Activated naive CD8-positive, alpha-beta T cell treated with anti-CD3 and anti-CD28 coated beads, Interleukin-2, amount 10 ng/mL, durations not matched to agents 7 days and 5 days (primary cell): ENCODE measurements at regions not wholly inside any gene's neighbourhood (a gene's known extent, or its start where the extent isn't known, plus 50 kb on each side); places are given as distances from the start of the nearest gene placed in this dataset.

Experiments used
- ATAC-seq: fragments of 150-1000 bp; cut with Tn5 transposase; one replicate; pipeline ENCODE4 v1.10.0; 2021; ENCODE audit warnings: low read depth, moderate library complexity
- POLR2A ChIA-PET: fragments of 350-600 bp; sonication (Branson Sonifier 250); formaldehyde crosslinking; loops from one replicate; lab custom pipeline; 2021; ENCODE audit warnings: antibody characterized with exemption; lab: Charles Lee
- DNase-seq: peaks from one replicate; pipeline ENCODE4 v3.0.0; 2021
- H3K27ac Mint-ChIP-seq: one replicate; pipeline ENCODE4 v1.8.0; 2022; ENCODE audit warnings: mild to moderate bottlenecking, mixed read lengths
- H3K27me3 Mint-ChIP-seq: one replicate; pipeline ENCODE4 v1.8.0; 2022; ENCODE audit warnings: mild to moderate bottlenecking, moderate library complexity, mixed read lengths
- H3K36me3 Mint-ChIP-seq: one replicate; pipeline ENCODE4 v1.8.0; 2021; ENCODE audit warnings: mild to moderate bottlenecking, mixed read lengths
- H3K4me1 Mint-ChIP-seq: one replicate; pipeline ENCODE4 v1.8.0; 2021; ENCODE audit warnings: mixed read lengths
- H3K4me3 Mint-ChIP-seq: one replicate; pipeline ENCODE4 v1.8.0; 2022; ENCODE audit warnings: mild to moderate bottlenecking, moderate library complexity, mixed read lengths
- H3K9me3 Mint-ChIP-seq: one replicate; pipeline ENCODE4 v1.8.0; 2021; ENCODE audit warnings: mixed read lengths

- Mint-ChIP-seq H3K36me3 (no peaks in the 10 kb centered on the region), H3K27me3 (peaks cover 2% of the 10 kb centered on the region), H3K4me1 (no peaks in the 10 kb centered on the region), H3K4me3 (no peak overlapping the region), H3K27ac (no peak overlapping the region), H3K9me3 (no peaks in the 10 kb centered on the region)
- ATAC-seq (no peak), DNase-seq (no peak)
- POLR2A ChIA-PET: no interaction called here
These were observed 150.1 kb downstream of the SLC7A11 start for GRCh38 chr4:138092060-138092459.

- H3K36me3 Mint-ChIP-seq: no peaks in the 10 kb centered on the region
- POLR2A ChIA-PET: no interaction called here
- H3K9me3 Mint-ChIP-seq: no peaks in the 10 kb centered on the region
- peaks cover 2% of the 10 kb centered on the region for H3K27me3 Mint-ChIP-seq
- H3K4me1 Mint-ChIP-seq: no peaks in the 10 kb centered on the region
- H3K27ac Mint-ChIP-seq: no peak overlapping the region
- DNase-seq: no peak
- ATAC-seq: no peak
- no peak overlapping the region for H3K4me3 Mint-ChIP-seq
These were observed 151.1 kb downstream of the SLC7A11 start for GRCh38 chr4:138090918-138091676.

GRCh38 chr4:138090150-138090917 is 151.8 kb downstream of the SLC7A11 start:
- H3K4me3 Mint-ChIP-seq: no peak overlapping the region
- no peaks in the 10 kb centered on the region for H3K9me3 Mint-ChIP-seq
- peaks cover 2% of the 10 kb centered on the region for H3K27me3 Mint-ChIP-seq
- DNase-seq: no peak
- ATAC-seq: no peak
- POLR2A ChIA-PET: no interaction called here
- H3K36me3 Mint-ChIP-seq: no peaks in the 10 kb centered on the region
- no peaks in the 10 kb centered on the region for H3K4me1 Mint-ChIP-seq
- no peak overlapping the region for H3K27ac Mint-ChIP-seq

- no peaks in the 10 kb centered on the region for H3K36me3 Mint-ChIP-seq
- ATAC-seq: no peak
- H3K27ac Mint-ChIP-seq: no peak overlapping the region
- no peaks in the 10 kb centered on the region for H3K4me1 Mint-ChIP-seq
- H3K9me3 Mint-ChIP-seq: no peaks in the 10 kb centered on the region
- POLR2A ChIA-PET: no interaction called here
- H3K4me3 Mint-ChIP-seq: no peak overlapping the region
- DNase-seq: no peak
- peaks cover 4% of the 10 kb centered on the region for H3K27me3 Mint-ChIP-seq
These were observed 153.5 kb downstream of the SLC7A11 start for GRCh38 chr4:138088449-138089208.

- ATAC-seq (no peak), DNase-seq (no peak)
- Mint-ChIP-seq H3K4me3 (no peak overlapping the region), H3K27me3 (peaks cover 2% of the 10 kb centered on the region), H3K9me3 (no peaks in the 10 kb centered on the region), H3K27ac (no peak overlapping the region), H3K4me1 (no peaks in the 10 kb centered on the region), H3K36me3 (no peaks in the 10 kb centered on the region)
- POLR2A ChIA-PET: no interaction called here
These were observed 155.0 kb downstream of the SLC7A11 start for GRCh38 chr4:138087066-138087719.

GRCh38 chr4:138086611-138087041 is 155.5 kb downstream of the SLC7A11 start:
- peaks cover 2% of the 10 kb centered on the region for H3K27me3 Mint-ChIP-seq

GRCh38 chr4:138085736-138086305 is 156.3 kb downstream of the SLC7A11 start:
- POLR2A ChIA-PET: no interaction called here
- DNase-seq: no peak
- no peaks in the 10 kb centered on the region for H3K4me1 Mint-ChIP-seq
- ATAC-seq: no peak
- H3K4me3 Mint-ChIP-seq: no peak overlapping the region
- no peak overlapping the region for H3K27ac Mint-ChIP-seq
- no peaks in the 10 kb centered on the region for H3K9me3 Mint-ChIP-seq
- H3K36me3 Mint-ChIP-seq: no peaks in the 10 kb centered on the region
- H3K27me3 Mint-ChIP-seq: peaks cover 2% of the 10 kb centered on the region

More at GRCh38 chr4:138086611-138087041, 155.5 kb downstream of the SLC7A11 start:
- POLR2A ChIA-PET: no interaction called here
- DNase-seq: no peak
- H3K9me3 Mint-ChIP-seq: no peaks in the 10 kb centered on the region
- H3K27ac Mint-ChIP-seq: no peak overlapping the region
- H3K4me3 Mint-ChIP-seq: no peak overlapping the region
- no peak for ATAC-seq
- no peaks in the 10 kb centered on the region for H3K4me1 Mint-ChIP-seq
- H3K36me3 Mint-ChIP-seq: no peaks in the 10 kb centered on the region

- Mint-ChIP-seq H3K4me1 (no peaks in the 10 kb centered on the region), H3K36me3 (no peaks in the 10 kb centered on the region), H3K4me3 (no peak overlapping the region), H3K9me3 (no peaks in the 10 kb centered on the region), H3K27me3 (no peaks in the 10 kb centered on the region), H3K27ac (no peak overlapping the region)
- ATAC-seq (no peak), DNase-seq (no peak)
- POLR2A ChIA-PET: no interaction called here
These were observed 163.2 kb downstream of the SLC7A11 start for GRCh38 chr4:138078751-138079520.

GRCh38 chr4:138078253-138078652 is 163.9 kb downstream of the SLC7A11 start:
- Mint-ChIP-seq H3K27ac (no peak overlapping the region), H3K4me1 (no peaks in the 10 kb centered on the region), H3K9me3 (no peaks in the 10 kb centered on the region), H3K27me3 (no peaks in the 10 kb centered on the region), H3K36me3 (no peaks in the 10 kb centered on the region), H3K4me3 (no peak overlapping the region)
- DNase-seq (no peak), ATAC-seq (no peak)
- POLR2A ChIA-PET: no interaction called here

- Mint-ChIP-seq H3K4me3 (no peak overlapping the region), H3K4me1 (no peaks in the 10 kb centered on the region), H3K27me3 (no peaks in the 10 kb centered on the region), H3K27ac (no peak overlapping the region), H3K9me3 (no peaks in the 10 kb centered on the region), H3K36me3 (no peaks in the 10 kb centered on the region)
- POLR2A ChIA-PET: no interaction called here
- DNase-seq (no peak), ATAC-seq (no peak)
These were observed 165.6 kb downstream of the SLC7A11 start for GRCh38 chr4:138076561-138076960.

GRCh38 chr4:138070816-138071215 is 171.3 kb downstream of the SLC7A11 start:
- no peak overlapping the region for H3K27ac Mint-ChIP-seq
- no peak overlapping the region for H3K4me3 Mint-ChIP-seq
- no peaks in the 10 kb centered on the region for H3K36me3 Mint-ChIP-seq
- DNase-seq (no peak), ATAC-seq (no peak)
- H3K4me1 Mint-ChIP-seq: no peaks in the 10 kb centered on the region
- POLR2A ChIA-PET: no interaction called here
- no peaks in the 10 kb centered on the region for H3K27me3 Mint-ChIP-seq
- peaks cover 3% of the 10 kb centered on the region for H3K9me3 Mint-ChIP-seq

- H3K9me3 Mint-ChIP-seq: peaks cover 9% of the 10 kb centered on the region
- H3K27me3 Mint-ChIP-seq: no peaks in the 10 kb centered on the region
These were observed 178.6 kb downstream of the SLC7A11 start for GRCh38 chr4:138063581-138063980.

More at GRCh38 chr4:138063581-138063980, 178.6 kb downstream of the SLC7A11 start:
- no peak for DNase-seq
- H3K4me3 Mint-ChIP-seq: no peak overlapping the region
- ATAC-seq: no peak
- H3K27ac Mint-ChIP-seq: no peak overlapping the region
- POLR2A ChIA-PET: no interaction called here
- no peaks in the 10 kb centered on the region for H3K36me3 Mint-ChIP-seq
- H3K4me1 Mint-ChIP-seq: no peaks in the 10 kb centered on the region
